ENCODE measurements at regions not wholly inside any gene's neighbourhood (a gene's known extent, or its start where the extent isn't known, plus 50 kb on each side); places are given as distances from the start of the nearest gene placed in this dataset.

- TF ChIP-seq CTCF (IDR thresholded peaks at IDR 0.05; ENCODE audit: low read length) (no peak), EZH2 (optimal IDR thresholded peaks at IDR 0.05; ENCODE audit: low read depth, low read length) (no peak), EZH2phosphoT487 (IDR thresholded peaks at IDR 0.05; ENCODE audit: low read length) (no peak)
Observed at GRCh38 chr15:47437491-47437890, 279.8 kb upstream of the SEMA6D start.

All from MM.1S (cell line).